ENCODE measurements at regions not wholly inside any gene's neighbourhood (a gene's known extent, or its start where the extent isn't known, plus 50 kb on each side); places are given as distances from the start of the nearest gene placed in this dataset.
"Not testable (repeated sequence)": the region's sequence is repeated elsewhere in the genome, so short reads cannot be mapped to it uniquely, and the experiment has no call there.

- no peak for DNase-seq (ENCODE audit: low read depth)
Observed at GRCh38 chr3:152667267-152667666, 167.7 kb upstream of the P2RY1 start.

- no peak for DNase-seq (ENCODE audit: low read depth)
Observed at GRCh38 chr3:152669560-152669959, 165.4 kb upstream of the P2RY1 start.

- DNase-seq (ENCODE audit: low read depth) = no peak
Observed at GRCh38 chr3:152671446-152672319, 163.2 kb upstream of the P2RY1 start.

GRCh38 chr3:152672320-152672649 is 162.6 kb upstream of the P2RY1 start:
- DNase-seq (ENCODE audit: low read depth) = no peak

GRCh38 chr3:152676810-152677379 is 158.0 kb upstream of the P2RY1 start:
- DNase-seq (ENCODE audit: low read depth) = no peak

GRCh38 chr3:152677491-152677890 is 157.4 kb upstream of the P2RY1 start:
- no peak for DNase-seq (ENCODE audit: low read depth)

- no peak for DNase-seq (ENCODE audit: low read depth)
Observed at GRCh38 chr3:152682477-152682876, 152.5 kb upstream of the P2RY1 start.

- DNase-seq (ENCODE audit: low read depth) = no peak
Observed at GRCh38 chr3:152683521-152683999, 151.4 kb upstream of the P2RY1 start.

- no peak for DNase-seq (ENCODE audit: low read depth)
Observed at GRCh38 chr3:152684279-152684678, 150.7 kb upstream of the P2RY1 start.

- no peak for DNase-seq (ENCODE audit: low read depth)
Observed at GRCh38 chr3:152688313-152688712, 146.6 kb upstream of the P2RY1 start.

- not testable (repeated sequence) for DNase-seq (ENCODE audit: low read depth)
Observed at GRCh38 chr3:152692326-152692725, 142.6 kb upstream of the P2RY1 start.

GRCh38 chr3:152693521-152694250 is 141.2 kb upstream of the P2RY1 start:
- not testable (repeated sequence) for DNase-seq (ENCODE audit: low read depth)

GRCh38 chr3:152695840-152696239 is 139.1 kb upstream of the P2RY1 start:
- no peak for DNase-seq (ENCODE audit: low read depth)

GRCh38 chr3:152696962-152697361 is 138.0 kb upstream of the P2RY1 start:
- no peak for DNase-seq (ENCODE audit: low read depth)

- DNase-seq (ENCODE audit: low read depth) = no peak
Observed at GRCh38 chr3:152703245-152703890, 131.6 kb upstream of the P2RY1 start.

GRCh38 chr3:152706991-152707713 is 127.8 kb upstream of the P2RY1 start:
- no peak for DNase-seq (ENCODE audit: low read depth)

- DNase-seq (ENCODE audit: low read depth) = no peak
Observed at GRCh38 chr3:152709659-152710058, 125.3 kb upstream of the P2RY1 start.

- DNase-seq (ENCODE audit: low read depth) = no peak
Observed at GRCh38 chr3:152710549-152710948, 124.4 kb upstream of the P2RY1 start.

GRCh38 chr3:152713989-152714388 is 120.9 kb upstream of the P2RY1 start:
- DNase-seq (ENCODE audit: low read depth) = no peak

- DNase-seq (ENCODE audit: low read depth) = no peak
Observed at GRCh38 chr3:152714507-152714906, 120.4 kb upstream of the P2RY1 start.

GRCh38 chr3:152717252-152717651 is 117.7 kb upstream of the P2RY1 start:
- DNase-seq (ENCODE audit: low read depth) = no peak

GRCh38 chr3:152718810-152719209 is 116.1 kb upstream of the P2RY1 start:
- no peak for DNase-seq (ENCODE audit: low read depth)

Measured in HS-5 (cell line).